Pancreas (tissue), 10 donors: ENCODE measurements at regions not wholly inside any gene's neighbourhood (a gene's known extent, or its start where the extent isn't known, plus 50 kb on each side); places are given as distances from the start of the nearest gene placed in this dataset.
A peak's percentile ranks its signal among the peaks of the same experiment; 100 is the strongest.

Experiments
- ATAC-seq, 4 donors: fragments of 200-7000 bp; cut with Tn5 transposase; one replicate each; pipeline versions ENCODE4 v1.8.0 to v1.9.1; 2020; ENCODE audit warnings: mild to moderate bottlenecking in 4 of 4, moderate library complexity in 4 of 4
- DNase-seq, 6 donors: peaks; one replicate each; pipeline ENCODE4 v3.0.0-alpha.2; 2020
- FAIRE-seq: peaks from 2 replicates; lab custom pipeline; 2012; peaks lifted over from hg19 to GRCh38; lab: Jason Lieb, UNC
- H3K27ac ChIP-seq, 4 donors: fragments of 200-600 bp; sonication (generic); 1 replicate in 3 of 4; 2 replicates in 1 of 4; pipeline versions ENCODE4 v1.5.0 to v1.8.0; 2020
- H3K27me3 ChIP-seq, 4 donors: fragments of 200-600 bp; one replicate each; pipeline ENCODE4 v1.8.0; 2021
- H3K36me3 ChIP-seq, 3 donors: fragments of 200-600 bp; sonication (generic) in 1 of 3; one replicate each; pipeline versions ENCODE4 v1.5.0 to v1.8.0; 2020 to 2021
- H3K4me1 ChIP-seq, 3 donors: fragments of 200-600 bp; one replicate each; pipeline ENCODE4 v1.8.0; 2021
- H3K4me3 ChIP-seq, 4 donors: fragments of 200-600 bp; sonication (generic) in 2 of 4; one replicate each; pipeline versions ENCODE4 v1.5.0 to v1.8.0; 2020 to 2021
- H3K9me3 ChIP-seq, 4 donors: fragments of 200-600 bp; one replicate each; pipeline ENCODE4 v1.8.0; 2021
- CTCF ChIP-seq, 4 donors: fragments of 200-600 bp; sonication (generic) in 3 of 4; IDR thresholded peaks; one replicate each; pipeline versions ENCODE4 v1.5.0 to v1.8.0; 2021; ENCODE audit warnings: antibody characterized with exemption in 4 of 4
- WGBS, 2 donors: extraction: QIAGEN DNeasy Blood & Tissue Kit; methylation state at CpG; one replicate each; pipeline ENCODE4 v1.1.7; 2013; 5-methylcytosine and 5-hydroxymethylcytosine counted together
- intact Hi-C, 3 donors: fragments of 100-400 bp; cut with DNase I; formaldehyde crosslinking; loops; one replicate each; pipeline versions ENCODE4 v1.11.1 to v1.14.2; 2022
- donor health status: healthy with polysubstance abuse.
- donor health status: DM: no; HTN: no; CAD: no; lungs with moderate emphysema.
- donor health status: DM: no; HTN: no; CAD: no.
- donor health status: control.
- donor health status: control.
- donor health status: Bipolar disorder and iron deficiency.
- donor health status: DM: yes; HTN: yes; CAD: no.
- donor health status: DM: no; HTN: no; CAD: no.
- donor health status: DM: no; HTN: no; CAD: no.
- donor health status: DM: yes; HTN: yes; CAD: no.

DNA sequence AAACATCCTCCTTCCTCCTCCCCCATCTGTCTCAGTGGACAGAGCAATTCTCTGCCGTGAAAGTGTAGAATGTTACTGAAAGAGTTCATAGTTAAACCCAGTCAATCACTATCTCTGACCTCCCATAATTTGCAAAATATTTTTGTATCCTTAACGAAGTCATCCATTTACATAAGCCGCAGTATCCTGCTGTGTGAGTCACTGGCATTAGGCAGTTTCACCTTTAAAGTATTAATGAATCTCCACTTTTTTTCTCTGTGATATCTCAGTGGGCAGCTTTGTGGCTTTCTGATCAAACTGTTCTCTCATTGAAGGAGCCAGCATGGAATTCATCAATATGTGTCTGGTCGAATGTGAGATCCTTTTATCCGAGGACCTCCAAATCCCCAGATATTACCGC, 678.6 kb upstream of the TENM3 start:
- ATAC-seq (no peak), DNase-seq (no peak), FAIRE-seq (no peak)
- H3K27ac ChIP-seq, result no peak overlapping the region
- intact Hi-C loops, result no loop called here
- H3K36me3 ChIP-seq, result no peaks in the 10 kb centered on the region
- 59 to 68% methylated on average over 6 of the region's 6 CpGs for WGBS, 2 donors
- no peaks in the 10 kb centered on the region for H3K27me3 ChIP-seq
- H3K9me3 ChIP-seq, result no peaks in the 10 kb centered on the region
- no peak for TF ChIP-seq CTCF (IDR thresholded peaks at IDR 0.05)
- no peak overlapping the region for H3K4me3 ChIP-seq
- no peaks in the 10 kb centered on the region for H3K4me1 ChIP-seq

GRCh38 chr4:181566490-181566889, 676.7 kb upstream of the TENM3 start:
- H3K36me3 ChIP-seq, result no peaks in the 10 kb centered on the region
- ATAC-seq (no peak), DNase-seq (no peak), FAIRE-seq (no peak)
- TF ChIP-seq CTCF (IDR thresholded peaks at IDR 0.05), result no peak
- no peaks in the 10 kb centered on the region for H3K27me3 ChIP-seq
- no peak overlapping the region for H3K4me3 ChIP-seq
- H3K4me1 ChIP-seq, result no peaks in the 10 kb centered on the region
- no peaks in the 10 kb centered on the region for H3K9me3 ChIP-seq
- intact Hi-C loops, result no loop called here
- no peak overlapping the region for H3K27ac ChIP-seq
- WGBS, 2 donors, result 52 to 55% methylated on average over 7 of the region's 7 CpGs

- intact Hi-C loops, result no loop called here
- Histone ChIP-seq H3K9me3 (no peaks in the 10 kb centered on the region), H3K4me1 (no peaks in the 10 kb centered on the region), H3K4me3 (no peak overlapping the region), H3K27ac (no peak overlapping the region), H3K27me3 (no peaks in the 10 kb centered on the region), H3K36me3 (no peaks in the 10 kb centered on the region)
- peak in 3 of 4 donors; percentile 74 to 88 (median 75) for ATAC-seq
- WGBS, 2 donors, result 32 to 40% methylated on average over 2 of the region's 2 CpGs
- DNase-seq, result no peak
- peak; percentile 45 for FAIRE-seq
- TF ChIP-seq CTCF (IDR thresholded peaks at IDR 0.05), result peak in 2 of 4 donors; percentile 16 to 34
These were observed 673.6 kb upstream of the TENM3 start for GRCh38 chr4:181569553-181569952.

- FAIRE-seq (no peak), ATAC-seq (no peak), DNase-seq (peak in 1 of 6 donors; percentile 10)
- Histone ChIP-seq H3K27me3 (no peaks in the 10 kb centered on the region), H3K9me3 (no peaks in the 10 kb centered on the region), H3K36me3 (no peaks in the 10 kb centered on the region), H3K4me1 (no peaks in the 10 kb centered on the region), H3K4me3 (no peak overlapping the region), H3K27ac (no peak overlapping the region)
- 53 to 69% methylated on average over 5 of the region's 5 CpGs for WGBS, 2 donors
- intact Hi-C loops, result no loop called here
- no peak for TF ChIP-seq CTCF (IDR thresholded peaks at IDR 0.05)
These were observed 664.3 kb upstream of the TENM3 start for GRCh38 chr4:181578911-181579310.

DNA sequence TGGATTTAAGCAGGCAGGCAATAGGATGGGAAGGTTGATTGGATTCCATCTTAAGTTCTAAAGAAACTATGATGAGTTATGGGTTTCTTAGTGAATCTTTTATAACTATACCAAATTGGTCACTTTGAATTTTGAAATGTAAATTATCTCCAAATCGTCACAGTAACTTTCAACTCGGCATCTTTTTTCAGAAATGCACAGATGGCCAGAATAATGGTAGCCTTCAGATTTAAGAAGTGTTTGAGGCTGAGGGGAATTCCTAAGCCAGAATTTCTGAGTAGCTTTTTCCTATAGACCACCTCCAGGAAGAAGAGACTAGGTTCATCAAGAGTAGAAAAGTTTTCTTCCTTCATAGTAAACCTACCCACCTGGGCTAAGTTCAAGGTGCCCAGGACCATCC, 663.7 kb upstream of the TENM3 start:
- H3K36me3 ChIP-seq, result no peaks in the 10 kb centered on the region
- ATAC-seq (no peak), FAIRE-seq (no peak), DNase-seq (no peak)
- no peaks in the 10 kb centered on the region for H3K27me3 ChIP-seq
- no peak overlapping the region for H3K4me3 ChIP-seq
- 60 to 77% methylated on average over 2 of the region's 2 CpGs for WGBS, 2 donors
- intact Hi-C loops, result no loop called here
- no peak for TF ChIP-seq CTCF (IDR thresholded peaks at IDR 0.05)
- H3K27ac ChIP-seq, result no peak overlapping the region
- H3K9me3 ChIP-seq, result no peaks in the 10 kb centered on the region
- no peaks in the 10 kb centered on the region for H3K4me1 ChIP-seq
